ENCODE measurements at regions not wholly inside any gene's neighbourhood (a gene's known extent, or its start where the extent isn't known, plus 50 kb on each side); places are given as distances from the start of the nearest gene placed in this dataset.

DNA sequence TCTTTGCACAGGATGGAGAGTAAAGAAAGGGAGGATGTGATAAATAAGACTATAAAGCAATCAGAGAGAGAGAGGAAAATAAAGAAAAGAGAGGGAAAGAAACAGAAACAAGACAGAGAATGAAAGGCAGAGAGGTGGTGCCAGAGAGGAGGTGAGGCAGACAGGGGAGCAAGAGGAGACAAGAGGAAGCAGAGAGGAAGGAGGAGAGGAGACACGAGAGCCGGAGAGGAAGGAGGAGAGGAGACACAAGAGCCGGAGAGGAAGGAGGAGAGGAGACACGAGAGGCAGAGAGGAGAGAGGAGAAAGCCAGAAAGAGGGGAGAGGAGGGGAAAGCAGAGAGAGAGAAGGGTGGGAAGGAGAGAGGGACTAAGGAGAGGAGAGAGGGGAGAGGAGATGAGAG is 125.2 kb downstream of the PAPOLA start:
- CTCF ChIA-PET = no interaction called here

More for the DNA sequence above, 125.2 kb downstream of the PAPOLA start:
- H3K27me3 ChIP-seq (ENCODE audit: insufficient read depth, low read length) = peaks cover 7% of the 10 kb centered on the region; the same call in 1 of the 2 replicates
- no peaks in the 10 kb centered on the region for H4K20me1 ChIP-seq (ENCODE audit: insufficient read depth)
- H3K9ac ChIP-seq (ENCODE audit: low read length) = no peak overlapping the region
- no peak overlapping the region for H3K27ac ChIP-seq (ENCODE audit: low read depth, low read length)
- intact Hi-C loops (cut with micrococcal nuclease) = no loop called here
- RAD21 ChIA-PET (ENCODE audit: low non-redundant PET in 1 of 2, low total read pairs in 2 of 2, uncharacterized antibody in 2 of 2, unreplicated experiment in 2 of 2) = no interaction called here
- TF ChIP-seq EZH2phosphoT487 (IDR thresholded peaks at IDR 0.05; ENCODE audit: borderline replicate concordance) (no peak), RAD21 (IDR thresholded peaks at IDR 0.05; ENCODE audit: low read depth) (no peak), POLR2A (IDR thresholded peaks at IDR 0.05; ENCODE audit: borderline replicate concordance, extremely low read depth, insufficient read depth, insufficient read length) (no peak), SIN3A (IDR thresholded peaks at IDR 0.05; ENCODE audit: low read depth) (no peak), CEBPB (IDR thresholded peaks at IDR 0.05; ENCODE audit: low read depth) (no peak), CBX3 (IDR thresholded peaks at IDR 0.05; ENCODE audit: low read depth) (no peak), POLR2AphosphoS5 (IDR thresholded peaks at IDR 0.05; ENCODE audit: low read depth, low read length) (no peak), SP1 (IDR thresholded peaks at IDR 0.05; ENCODE audit: low read depth) (no peak), YY1 (IDR thresholded peaks at IDR 0.05; ENCODE audit: extremely low read depth, insufficient replicate concordance, low read depth, low read length) (no peak)
- TF ChIP-seq, protein P1, sequence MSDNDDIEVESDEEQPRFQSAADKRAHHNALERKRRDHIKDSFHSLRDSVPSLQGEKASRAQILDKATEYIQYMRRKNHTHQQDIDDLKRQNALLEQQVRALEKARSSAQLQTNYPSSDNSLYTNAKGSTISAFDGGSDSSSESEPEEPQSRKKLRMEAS (IDR thresholded peaks at IDR 0.05) = no peak
- TF ChIP-seq, protein P2, sequence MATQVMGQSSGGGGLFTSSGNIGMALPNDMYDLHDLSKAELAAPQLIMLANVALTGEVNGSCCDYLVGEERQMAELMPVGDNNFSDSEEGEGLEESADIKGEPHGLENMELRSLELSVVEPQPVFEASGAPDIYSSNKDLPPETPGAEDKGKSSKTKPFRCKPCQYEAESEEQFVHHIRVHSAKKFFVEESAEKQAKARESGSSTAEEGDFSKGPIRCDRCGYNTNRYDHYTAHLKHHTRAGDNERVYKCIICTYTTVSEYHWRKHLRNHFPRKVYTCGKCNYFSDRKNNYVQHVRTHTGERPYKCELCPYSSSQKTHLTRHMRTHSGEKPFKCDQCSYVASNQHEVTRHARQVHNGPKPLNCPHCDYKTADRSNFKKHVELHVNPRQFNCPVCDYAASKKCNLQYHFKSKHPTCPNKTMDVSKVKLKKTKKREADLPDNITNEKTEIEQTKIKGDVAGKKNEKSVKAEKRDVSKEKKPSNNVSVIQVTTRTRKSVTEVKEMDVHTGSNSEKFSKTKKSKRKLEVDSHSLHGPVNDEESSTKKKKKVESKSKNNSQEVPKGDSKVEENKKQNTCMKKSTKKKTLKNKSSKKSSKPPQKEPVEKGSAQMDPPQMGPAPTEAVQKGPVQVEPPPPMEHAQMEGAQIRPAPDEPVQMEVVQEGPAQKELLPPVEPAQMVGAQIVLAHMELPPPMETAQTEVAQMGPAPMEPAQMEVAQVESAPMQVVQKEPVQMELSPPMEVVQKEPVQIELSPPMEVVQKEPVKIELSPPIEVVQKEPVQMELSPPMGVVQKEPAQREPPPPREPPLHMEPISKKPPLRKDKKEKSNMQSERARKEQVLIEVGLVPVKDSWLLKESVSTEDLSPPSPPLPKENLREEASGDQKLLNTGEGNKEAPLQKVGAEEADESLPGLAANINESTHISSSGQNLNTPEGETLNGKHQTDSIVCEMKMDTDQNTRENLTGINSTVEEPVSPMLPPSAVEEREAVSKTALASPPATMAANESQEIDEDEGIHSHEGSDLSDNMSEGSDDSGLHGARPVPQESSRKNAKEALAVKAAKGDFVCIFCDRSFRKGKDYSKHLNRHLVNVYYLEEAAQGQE (IDR thresholded peaks at IDR 0.05; ENCODE audit: low read depth) = no peak
- ATAC-seq (no peak), DNase-seq (ENCODE audit: low read depth, low spot score) (no peak)
- H3K4me2 ChIP-seq (ENCODE audit: low read length) = no peak overlapping the region
- no peaks in the 10 kb centered on the region for H3K9me2 ChIP-seq (ENCODE audit: insufficient read depth)
- H3K4me3 ChIP-seq (replicated peaks in 1 of 2; ENCODE audit: low read depth in 1 of 2, low read length in 2 of 2) = no peak overlapping the region
- no peaks in the 10 kb centered on the region for H3K79me2 ChIP-seq (ENCODE audit: insufficient read depth, low read length)
- H3K4me1 ChIP-seq (ENCODE audit: control insufficient read depth in 1 of 2, insufficient read depth in 2 of 2, low read length in 2 of 2) = no peaks in the 10 kb centered on the region; a peak in 1 of 4 replicates
- H3K9me3 ChIP-seq (ENCODE audit: control insufficient read depth in 1 of 2, insufficient read depth in 1 of 2, low read depth in 1 of 2, low read length in 2 of 2) = no peaks in the 10 kb centered on the region
- POLR2A ChIA-PET = no interaction called here
- no TSS peak for BruUV-seq (replicated peaks)
- H2AFZ ChIP-seq (ENCODE audit: low read depth, low read length, poor library complexity, severe bottlenecking) = no peak overlapping the region
- no peaks in the 10 kb centered on the region for H3K36me3 ChIP-seq (ENCODE audit: control insufficient read depth in 1 of 2, insufficient read depth in 2 of 2, low read length in 2 of 2)
